Head of caudate nucleus (tissue), 42 donors: ENCODE measurements at regions not wholly inside any gene's neighbourhood (a gene's known extent, or its start where the extent isn't known, plus 50 kb on each side); places are given as distances from the start of the nearest gene placed in this dataset.

ENCODE experiments used
- DNase-seq, 42 donors: peaks; one replicate each; pipeline versions ENCODE4 v3.0.0 to v3.0.0-alpha.2; 2020 to 2021; ENCODE audit warnings: mixed read lengths in 7 of 42
- intact Hi-C: fragments of 100-400 bp; cut with DNase I; formaldehyde crosslinking; loops from one replicate; pipeline ENCODE4 v1.15.0; 2022

DNA sequence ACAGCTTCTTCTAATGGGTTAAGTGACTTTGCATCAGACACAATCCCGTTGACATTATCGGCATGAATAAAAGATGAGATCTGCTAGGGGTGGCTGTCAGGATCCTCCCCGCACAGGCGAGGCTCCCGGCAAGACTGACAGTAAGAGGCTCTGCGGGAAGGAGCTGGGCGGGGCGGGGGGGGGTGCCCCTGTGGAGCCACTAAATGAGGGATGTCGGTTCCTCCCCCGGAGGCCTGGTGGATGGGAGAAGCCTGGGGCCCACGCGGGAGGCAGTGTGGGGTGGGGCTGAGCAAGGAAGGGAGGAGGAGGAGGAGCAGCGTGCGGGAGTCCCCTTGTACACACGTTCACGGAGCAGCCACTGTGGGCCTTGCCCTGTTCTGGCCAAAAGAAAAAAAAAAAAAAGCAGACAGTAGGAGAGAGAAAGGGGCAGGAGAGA is 190.9 kb upstream of the GSE1 start:
- DNase-seq, result peak in 41 of 42 donors; percentile 35 to 89 (median 67)
- intact Hi-C loops, result loop anchor here (10.0 kb wide), 2 partner anchors 147 to 193 kb away; partner anchors contain the start of gene GSE1

DNA sequence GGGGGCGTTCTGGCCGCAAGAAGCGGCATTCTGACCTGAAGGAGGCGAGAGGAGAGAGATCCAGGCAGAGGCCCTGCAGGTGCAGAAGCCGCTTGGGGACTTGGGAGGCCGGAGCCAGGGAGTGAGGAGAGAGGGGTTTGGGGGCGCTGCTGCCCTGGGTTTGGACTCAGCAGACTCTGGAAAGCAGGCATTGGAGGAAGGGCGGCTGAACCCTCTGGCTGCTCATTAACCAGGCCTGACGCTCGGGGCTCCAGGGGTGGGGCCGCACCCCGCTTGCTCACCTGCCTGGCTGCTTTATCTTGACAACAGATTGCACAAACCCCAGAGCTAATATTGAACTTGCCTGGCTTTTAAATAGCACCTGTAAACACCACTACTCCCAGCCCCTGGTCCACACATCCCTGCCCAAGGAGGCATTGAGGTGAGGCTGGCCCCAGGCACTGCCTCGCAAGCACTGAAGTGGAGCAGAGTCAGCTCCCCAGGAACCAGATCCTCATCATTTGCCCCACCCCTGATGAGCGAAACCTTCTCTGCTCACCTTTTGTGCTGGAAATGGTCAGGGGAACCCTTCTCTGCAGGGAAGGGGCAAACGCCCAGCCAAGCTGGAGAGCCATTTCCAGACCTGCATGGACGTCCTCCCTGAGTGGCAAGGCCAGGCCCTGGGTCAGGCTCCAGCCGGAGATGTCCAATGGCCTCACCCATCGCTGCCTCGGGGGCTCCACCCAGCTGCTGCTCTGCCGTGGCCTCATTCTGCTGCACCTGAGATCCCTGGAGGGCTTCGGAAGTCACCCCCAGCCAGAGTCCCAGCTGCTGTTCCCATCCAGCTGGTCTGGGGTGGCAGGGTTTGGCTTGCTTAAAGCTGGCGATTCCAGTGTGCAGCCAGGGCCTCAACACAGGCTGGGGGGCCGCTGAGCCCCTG is 190.2 kb upstream of the GSE1 start:
- intact Hi-C loops, result loop anchor here (10.0 kb wide), 2 partner anchors 148 to 192 kb away; partner anchors contain the start of gene GSE1
- peak in 19 of 42 donors; percentile 0 to 43 (median 16) for DNase-seq

GRCh38 chr16:85423631-85424030 is 189.5 kb upstream of the GSE1 start:
- intact Hi-C loops, result loop anchor here (10.0 kb wide), 2 partner anchors 149 to 191 kb away; partner anchors contain the start of gene GSE1

GRCh38 chr16:85424260-85425073 is 188.7 kb upstream of the GSE1 start:
- intact Hi-C loops, result loop anchor here (10.0 kb wide), 2 partner anchors 150 to 190 kb away; partner anchors contain the start of gene GSE1

More at GRCh38 chr16:85423631-85424030, 189.5 kb upstream of the GSE1 start:
- peak in 18 of 42 donors; percentile 0 to 39 (median 11) for DNase-seq

DNA sequence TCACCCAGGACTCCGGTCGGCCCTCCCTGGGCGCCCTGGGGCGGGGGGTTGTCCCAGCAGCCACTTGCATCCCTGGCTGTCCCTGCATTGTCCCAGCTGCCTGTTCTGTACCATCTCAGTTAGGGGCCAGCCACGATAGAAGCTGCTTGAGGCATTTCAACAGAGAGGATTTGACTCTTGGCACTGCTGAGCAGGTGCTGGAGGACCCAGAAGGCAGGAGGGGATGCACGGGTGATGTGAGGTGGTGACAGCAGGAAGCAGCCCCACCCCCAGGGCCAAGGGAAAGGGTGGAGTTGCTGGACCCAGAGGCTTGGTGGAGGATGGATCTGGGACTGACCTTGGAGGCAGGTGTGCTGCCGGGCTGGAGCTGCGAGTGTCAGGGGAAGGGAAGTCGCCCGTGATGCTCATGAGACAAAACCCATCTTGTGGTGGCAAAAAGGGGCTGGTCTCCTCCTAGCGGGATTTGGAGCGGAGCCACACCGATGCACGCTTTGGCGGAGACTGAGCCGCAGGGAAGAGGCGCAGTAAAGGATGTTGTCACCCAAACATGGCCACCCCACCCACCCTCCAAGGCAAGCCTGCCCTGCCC is 188.0 kb upstream of the GSE1 start:
- intact Hi-C loops, result loop anchor here (10.0 kb wide), 2 partner anchors 150 to 190 kb away; partner anchors contain the start of gene GSE1
- DNase-seq, result peak in 19 of 42 donors; percentile 0 to 41 (median 10)

More at GRCh38 chr16:85424260-85425073, 188.7 kb upstream of the GSE1 start:
- DNase-seq, result peak in 25 of 42 donors; percentile 9 to 60 (median 32)

DNA sequence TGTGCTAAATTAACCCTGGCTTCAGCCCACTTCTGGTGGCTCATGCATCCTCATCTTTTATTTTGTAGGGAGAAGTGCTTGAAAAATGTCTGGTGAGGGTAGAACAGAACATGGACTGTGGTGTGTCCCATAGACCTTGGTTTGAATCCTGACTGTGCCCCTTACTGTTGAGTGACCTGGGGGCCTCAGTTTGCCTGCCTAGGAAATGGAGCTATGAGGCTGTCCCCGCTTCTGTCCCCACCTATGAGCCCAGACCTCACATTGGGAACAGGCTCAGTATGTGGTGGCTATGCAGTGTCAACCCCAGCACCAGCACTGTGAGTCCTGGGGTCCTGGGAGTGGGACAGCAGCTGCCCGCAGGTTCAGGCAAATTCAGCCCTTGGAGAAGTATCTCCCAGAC is 186.3 kb upstream of the GSE1 start:
- DNase-seq, result peak in 14 of 42 donors; percentile 1 to 22 (median 6)
- intact Hi-C loops, result loop anchor here (10.0 kb wide), 2 partner anchors 152 to 188 kb away; partner anchors contain the start of gene GSE1

DNA sequence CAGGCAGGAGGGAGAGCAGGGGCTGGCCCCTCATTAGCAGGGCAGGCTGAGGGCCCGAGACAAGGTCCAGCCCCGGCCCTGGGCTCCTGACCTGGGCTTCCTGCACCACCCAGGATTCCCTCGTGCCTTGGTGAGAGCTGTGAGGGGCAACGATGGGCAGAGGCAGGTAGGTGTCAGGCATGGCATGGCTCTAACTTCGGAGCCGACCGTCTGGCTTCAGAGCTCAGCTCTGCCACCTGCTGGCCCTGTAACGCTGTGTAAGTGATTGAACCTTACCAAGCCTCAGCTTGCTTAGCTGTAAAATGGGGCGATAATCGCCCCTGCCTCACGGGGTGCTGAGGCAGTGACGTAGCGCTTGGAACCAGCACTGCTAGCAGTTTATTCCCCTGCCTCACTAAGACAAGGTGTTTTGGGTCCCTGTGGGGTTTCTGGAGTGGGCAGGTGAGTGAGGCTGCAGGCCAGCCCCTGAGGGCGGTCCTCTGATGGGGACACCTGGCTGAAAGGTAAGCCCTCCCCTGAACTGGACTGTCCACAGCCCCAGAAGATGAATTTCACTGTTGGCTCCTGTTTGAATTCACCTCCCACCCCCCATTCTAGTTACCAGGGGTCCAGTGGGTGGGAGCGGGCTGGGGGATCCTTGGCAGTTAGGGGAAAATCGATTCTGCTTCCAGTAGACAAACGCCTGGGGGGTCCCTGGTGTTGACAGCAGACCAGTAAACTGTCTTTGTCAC is 184.8 kb upstream of the GSE1 start:
- peak in 33 of 42 donors; percentile 21 to 72 (median 48) for DNase-seq
- intact Hi-C loops, result loop anchor here (10.0 kb wide), 2 partner anchors 154 to 186 kb away; partner anchors contain the start of gene GSE1

GRCh38 chr16:85428899-85429775 is 184.0 kb upstream of the GSE1 start:
- peak in 22 of 42 donors; percentile 0 to 38 (median 8) for DNase-seq
- intact Hi-C loops, result loop anchor here (10.0 kb wide), 2 partner anchors 154 to 186 kb away; partner anchors contain the start of gene GSE1

- DNase-seq, result peak in 13 of 42 donors; percentile 0 to 34 (median 4)
- intact Hi-C loops, result loop anchor here (10.0 kb wide), 2 partner anchors 155 to 185 kb away; partner anchors contain the start of gene GSE1
Measured at GRCh38 chr16:85429776-85430522, 183.2 kb upstream of the GSE1 start.

- intact Hi-C loops, result no loop called here
Measured at GRCh38 chr16:85430523-85431421, 182.3 kb upstream of the GSE1 start.

DNA sequence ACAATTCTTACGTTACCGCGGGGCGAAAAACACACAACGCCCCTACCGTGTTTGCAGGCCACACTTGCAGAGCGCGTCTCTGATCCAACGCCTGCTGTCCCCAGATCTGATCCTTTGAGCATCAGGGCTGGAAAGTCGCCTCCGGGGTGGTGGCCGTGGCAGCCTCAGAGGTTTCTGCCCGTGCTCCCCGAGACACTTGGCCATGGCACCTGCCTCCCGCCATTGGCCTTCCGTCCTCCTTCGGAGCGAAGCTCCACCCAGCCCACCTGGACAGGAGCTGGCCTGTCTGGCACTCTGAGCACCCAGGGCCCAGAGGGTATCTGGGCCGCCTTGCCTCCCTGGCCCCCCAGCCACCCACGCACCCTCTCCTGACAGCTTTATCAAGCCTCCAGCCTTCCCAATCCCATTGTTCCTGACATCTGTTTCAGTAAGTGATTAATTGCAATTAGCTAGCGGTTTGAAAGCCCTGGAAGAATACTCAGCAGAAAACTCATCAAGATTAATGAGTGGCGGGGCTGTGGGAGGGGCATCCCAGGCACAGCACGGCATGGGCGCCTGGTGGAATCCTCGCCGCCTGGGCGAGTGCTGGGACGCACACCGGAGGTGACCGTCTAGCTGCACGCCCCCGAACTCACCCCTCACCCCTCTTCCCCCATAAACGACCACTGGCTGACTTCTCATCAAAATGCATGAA is 181.5 kb upstream of the GSE1 start:
- peak in 5 of 42 donors; percentile 1 to 15 (median 9) for DNase-seq
- intact Hi-C loops, result no loop called here

More at GRCh38 chr16:85430523-85431421, 182.3 kb upstream of the GSE1 start:
- peak in 13 of 42 donors; percentile 1 to 37 (median 14) for DNase-seq

- DNase-seq, result no peak
- intact Hi-C loops, result no loop called here
Measured at GRCh38 chr16:85432606-85433005, 180.5 kb upstream of the GSE1 start.

GRCh38 chr16:85433477-85433876 is 179.6 kb upstream of the GSE1 start:
- intact Hi-C loops, result no loop called here
- DNase-seq, result no peak

DNA sequence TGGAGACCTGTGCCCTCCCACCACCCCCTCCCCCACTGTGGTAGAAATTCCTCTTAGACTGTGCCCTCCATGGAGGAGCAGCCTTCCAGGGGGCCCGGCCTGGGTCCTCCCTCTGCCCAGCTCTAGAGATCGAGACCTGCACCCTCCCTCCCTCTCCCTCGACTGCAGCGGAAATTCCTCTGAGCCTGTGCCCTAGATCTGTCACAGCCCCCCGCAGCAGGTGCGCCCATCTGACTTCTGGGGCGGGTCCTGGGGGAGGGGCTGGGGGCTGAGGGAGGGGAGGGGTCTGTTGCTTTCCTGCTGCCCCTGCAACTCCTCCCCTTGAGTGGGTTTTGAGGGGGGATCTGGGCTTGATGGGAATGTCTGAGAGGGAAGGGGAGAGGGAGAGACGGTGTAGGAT is 177.8 kb upstream of the GSE1 start:
- no peak for DNase-seq
- intact Hi-C loops, result no loop called here
